PC-3 (cell line): ENCODE measurements at regions not wholly inside any gene's neighbourhood (a gene's known extent, or its start where the extent isn't known, plus 50 kb on each side); places are given as distances from the start of the nearest gene placed in this dataset.

Source experiments
- EZH2 ChIP-seq: fragments of 300-600 bp; sonication (generic); IDR thresholded peaks from one replicate; pipeline ENCODE4 v1.6.1; 2017; ENCODE audit warnings: antibody characterized with exemption, mild to moderate bottlenecking, low read length; ENCODE audit not compliant: unreplicated experiment
- TF ChIP-seq, protein P1 (sequence below): fragments of 300-600 bp; sonication (generic); conservative IDR thresholded peaks from 2 replicates; pipeline ENCODE4 v1.5.1; 2017; ENCODE audit warnings: antibody characterized with exemption, low read depth, mild to moderate bottlenecking, low read length

DNA sequence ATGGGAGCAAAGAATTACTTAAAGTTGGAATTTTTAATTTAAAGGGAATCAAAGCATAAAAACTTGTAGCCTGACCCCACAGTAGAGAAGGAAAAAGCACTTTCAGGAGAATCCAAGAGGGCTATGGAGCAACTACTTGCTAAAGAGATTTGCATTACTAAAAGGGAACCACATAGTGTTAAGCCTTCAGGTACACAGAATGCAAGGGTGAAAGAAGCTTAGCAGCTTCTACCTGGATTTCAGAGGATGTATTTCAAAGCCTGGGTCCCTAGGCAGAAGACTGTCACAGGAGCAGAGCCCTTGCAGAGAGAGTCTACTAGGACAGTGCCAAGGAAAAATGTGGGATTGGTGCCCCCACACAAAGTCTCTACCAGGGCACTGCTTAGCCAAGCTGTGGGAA is 575.0 kb downstream of the GBE1 start:
- TF ChIP-seq, protein P1, sequence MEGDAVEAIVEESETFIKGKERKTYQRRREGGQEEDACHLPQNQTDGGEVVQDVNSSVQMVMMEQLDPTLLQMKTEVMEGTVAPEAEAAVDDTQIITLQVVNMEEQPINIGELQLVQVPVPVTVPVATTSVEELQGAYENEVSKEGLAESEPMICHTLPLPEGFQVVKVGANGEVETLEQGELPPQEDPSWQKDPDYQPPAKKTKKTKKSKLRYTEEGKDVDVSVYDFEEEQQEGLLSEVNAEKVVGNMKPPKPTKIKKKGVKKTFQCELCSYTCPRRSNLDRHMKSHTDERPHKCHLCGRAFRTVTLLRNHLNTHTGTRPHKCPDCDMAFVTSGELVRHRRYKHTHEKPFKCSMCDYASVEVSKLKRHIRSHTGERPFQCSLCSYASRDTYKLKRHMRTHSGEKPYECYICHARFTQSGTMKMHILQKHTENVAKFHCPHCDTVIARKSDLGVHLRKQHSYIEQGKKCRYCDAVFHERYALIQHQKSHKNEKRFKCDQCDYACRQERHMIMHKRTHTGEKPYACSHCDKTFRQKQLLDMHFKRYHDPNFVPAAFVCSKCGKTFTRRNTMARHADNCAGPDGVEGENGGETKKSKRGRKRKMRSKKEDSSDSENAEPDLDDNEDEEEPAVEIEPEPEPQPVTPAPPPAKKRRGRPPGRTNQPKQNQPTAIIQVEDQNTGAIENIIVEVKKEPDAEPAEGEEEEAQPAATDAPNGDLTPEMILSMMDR = no peak
- no peak for TF ChIP-seq EZH2
